COR-L47 (cell line): ENCODE measurements at regions not wholly inside any gene's neighbourhood (a gene's known extent, or its start where the extent isn't known, plus 50 kb on each side); places are given as distances from the start of the nearest gene placed in this dataset.

Experiments used
- DNase-seq: peaks from one replicate; lab custom pipeline; 2025; lab: John Stamatoyannopoulos, UW

- no peak for DNase-seq
These were observed 146.4 kb downstream of the IRS1 start for GRCh38 chr2:226652983-226653765.

GRCh38 chr2:226652369-226652768 lies 147.3 kb downstream of the IRS1 start:
- DNase-seq = no peak

- DNase-seq = peak; percentile 94
These were observed 149.6 kb downstream of the IRS1 start for GRCh38 chr2:226649871-226650660.

- DNase-seq = no peak
These were observed 150.4 kb downstream of the IRS1 start for GRCh38 chr2:226649201-226649600.

GRCh38 chr2:226647621-226648518 lies 151.8 kb downstream of the IRS1 start:
- no peak for DNase-seq

- no peak for DNase-seq
These were observed 155.2 kb downstream of the IRS1 start for GRCh38 chr2:226644399-226644865.

- no peak for DNase-seq
These were observed 155.7 kb downstream of the IRS1 start for GRCh38 chr2:226643946-226644282.

GRCh38 chr2:226643030-226643945 lies 156.3 kb downstream of the IRS1 start:
- DNase-seq = no peak

- no peak for DNase-seq
These were observed 158.6 kb downstream of the IRS1 start for GRCh38 chr2:226641008-226641407.

- DNase-seq = no peak
These were observed 159.1 kb downstream of the IRS1 start for GRCh38 chr2:226640501-226640900.

GRCh38 chr2:226639550-226639949 lies 160.1 kb downstream of the IRS1 start:
- no peak for DNase-seq

- no peak for DNase-seq
These were observed 161.0 kb downstream of the IRS1 start for GRCh38 chr2:226638576-226638975.

GRCh38 chr2:226637383-226637782 lies 162.2 kb downstream of the IRS1 start:
- no peak for DNase-seq

GRCh38 chr2:226636586-226636985 lies 163.0 kb downstream of the IRS1 start:
- no peak for DNase-seq

- DNase-seq = no peak
These were observed 164.5 kb downstream of the IRS1 start for GRCh38 chr2:226634943-226635604.

- no peak for DNase-seq
These were observed 167.9 kb downstream of the IRS1 start for GRCh38 chr2:226631671-226632070.

- DNase-seq = no peak
These were observed 168.4 kb downstream of the IRS1 start for GRCh38 chr2:226631187-226631586.

GRCh38 chr2:226625946-226626345 lies 173.7 kb downstream of the IRS1 start:
- no peak for DNase-seq

GRCh38 chr2:226623587-226624368 lies 175.8 kb downstream of the IRS1 start:
- no peak for DNase-seq

GRCh38 chr2:226622484-226622883 lies 177.1 kb downstream of the IRS1 start:
- peak; percentile 0 for DNase-seq
